Activated CD8-positive, alpha-beta memory T cell treated with anti-CD3 and anti-CD28 coated beads for 24 hours (primary cell): ENCODE measurements at regions not wholly inside any gene's neighbourhood (a gene's known extent, or its start where the extent isn't known, plus 50 kb on each side); places are given as distances from the start of the nearest gene placed in this dataset.

ENCODE experiments used
- DNase-seq: peaks from one replicate; pipeline ENCODE4 v3.0.0-alpha.2; 2020

DNA sequence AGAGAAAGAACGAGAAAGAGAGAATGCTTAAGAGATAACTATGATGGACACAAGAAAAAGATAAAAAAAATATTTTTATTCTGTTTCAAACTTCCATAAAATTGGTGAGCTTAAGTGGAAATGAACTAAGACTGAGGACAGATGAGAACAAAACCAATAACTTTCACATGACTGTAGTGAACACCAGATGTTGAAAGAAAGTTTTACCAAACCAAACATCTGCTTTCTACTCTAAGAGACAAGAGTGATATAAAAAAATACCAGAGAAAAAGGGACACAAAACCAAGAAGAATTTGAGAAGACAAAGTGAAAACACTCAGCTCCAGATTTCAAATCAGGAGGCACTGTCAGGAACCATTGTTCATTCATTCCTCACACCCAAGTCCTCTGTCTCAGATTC is 147.9 kb downstream of the IMPG2 start:
- no peak for DNase-seq

DNA sequence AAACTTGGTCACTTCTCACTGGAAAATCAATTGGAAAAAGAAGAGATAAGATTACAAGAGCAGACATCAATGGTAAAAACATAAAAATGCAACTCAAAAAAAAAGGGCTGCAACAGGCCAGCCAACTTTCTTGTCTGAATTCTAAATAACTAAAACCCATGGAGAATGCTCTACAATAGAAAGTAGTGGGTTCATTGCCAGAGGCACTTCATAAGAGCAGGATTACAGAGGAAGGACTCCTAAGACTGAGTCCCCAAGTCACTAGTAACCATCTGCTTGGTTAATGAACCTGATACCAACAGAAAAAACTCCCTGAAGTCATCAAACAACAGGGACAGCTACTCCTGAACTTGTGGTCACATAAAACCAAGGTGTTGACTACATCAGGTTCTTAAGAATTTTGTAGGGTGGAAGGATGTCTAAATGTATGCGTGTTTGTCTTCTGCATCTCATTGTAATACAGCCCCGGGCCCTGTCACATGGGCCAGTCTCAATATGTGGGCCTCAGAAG is 148.6 kb downstream of the IMPG2 start:
- no peak for DNase-seq

GRCh38 chr3:101170806-101171558 is 149.4 kb downstream of the IMPG2 start:
- no peak for DNase-seq

DNA sequence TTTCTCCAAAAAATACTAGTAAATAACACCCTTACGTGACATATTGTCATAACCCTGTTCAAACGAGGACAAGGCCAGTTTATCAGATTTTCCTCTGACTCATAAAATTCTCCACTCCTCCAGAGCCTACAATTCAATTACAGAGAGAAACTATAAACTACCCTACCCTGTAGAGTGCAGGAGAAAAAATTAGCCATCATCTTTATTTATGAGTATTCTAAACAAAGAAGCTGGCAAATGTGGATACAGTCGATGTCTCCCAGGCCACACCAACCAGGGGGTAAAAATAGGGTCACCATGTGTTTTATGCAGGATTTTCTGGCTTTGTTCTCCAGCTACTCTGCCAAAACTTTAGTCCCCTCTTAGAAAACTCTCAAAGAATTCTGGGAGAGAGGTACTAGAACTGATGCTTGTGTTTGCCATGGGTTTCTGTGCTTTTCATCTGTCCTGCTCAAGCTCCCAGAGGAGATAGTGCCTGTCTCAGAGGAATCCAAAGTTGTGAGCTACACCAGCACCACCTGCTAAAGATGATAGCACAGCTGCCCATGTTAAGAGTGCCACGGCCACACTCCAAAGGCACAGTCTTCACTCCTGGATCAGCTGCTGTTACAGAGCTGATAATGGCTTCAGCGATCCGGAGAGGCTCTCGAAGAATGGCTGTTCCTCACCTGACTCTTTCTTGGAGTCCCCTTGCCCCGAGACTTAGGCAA is 150.2 kb downstream of the IMPG2 start:
- DNase-seq, result no peak

- DNase-seq, result no peak
Observed at GRCh38 chr3:101169516-101169915, 150.9 kb downstream of the IMPG2 start.

GRCh38 chr3:101167376-101167775 is 153.0 kb downstream of the IMPG2 start:
- no peak for DNase-seq

- DNase-seq, result no peak
Observed at GRCh38 chr3:101166150-101166549, 154.2 kb downstream of the IMPG2 start.

DNA sequence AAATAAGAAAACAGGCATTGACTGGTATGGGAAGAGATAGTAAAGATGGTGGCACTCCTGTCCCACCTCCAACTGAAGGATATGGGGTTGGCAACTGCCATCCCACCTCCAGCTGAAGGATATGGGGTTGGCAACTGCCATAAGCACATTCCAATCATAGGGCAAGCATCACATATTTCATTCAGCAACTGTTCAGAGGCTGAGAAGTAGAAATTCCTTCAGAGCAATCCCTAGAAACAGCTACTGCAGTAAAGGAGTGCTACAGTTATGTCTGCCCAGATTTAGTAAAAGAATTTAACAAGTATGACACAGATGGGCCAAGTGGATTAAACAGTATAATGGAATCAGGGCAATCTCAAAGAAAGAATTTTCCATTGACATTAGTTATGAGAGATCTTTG is 156.8 kb downstream of the IMPG2 start:
- no peak for DNase-seq

GRCh38 chr3:101159478-101159877 is 160.9 kb downstream of the IMPG2 start:
- DNase-seq, result no peak

GRCh38 chr3:101158374-101158773 is 162.0 kb downstream of the IMPG2 start:
- DNase-seq, result no peak

DNA sequence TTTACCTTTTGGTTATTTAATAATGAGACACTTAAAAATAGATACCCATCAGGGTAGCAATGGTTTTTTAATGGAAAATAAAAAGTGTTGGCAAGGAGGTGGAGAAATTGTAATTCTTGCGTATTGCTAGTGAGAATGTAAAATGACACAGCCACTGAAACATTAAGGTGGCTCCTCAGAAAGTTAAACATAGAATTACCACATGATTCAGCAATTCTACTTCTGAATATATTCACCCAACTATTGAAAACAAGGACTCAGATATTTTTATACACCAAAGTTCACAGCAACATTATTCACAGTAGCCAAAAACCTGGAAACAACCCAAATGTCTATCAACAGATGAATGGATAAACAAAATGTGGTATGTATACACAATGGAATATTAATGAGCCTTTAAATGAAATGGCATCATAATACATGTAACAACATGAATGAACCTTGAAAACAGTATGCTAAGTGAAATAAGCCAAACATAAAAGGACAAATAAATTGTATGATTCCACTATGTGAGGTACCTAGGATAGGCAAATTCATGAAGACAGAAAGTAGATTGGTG is 163.5 kb downstream of the IMPG2 start:
- no peak for DNase-seq

- no peak for DNase-seq
Observed at GRCh38 chr3:101155825-101156224, 162.6 kb upstream of the ABI3BP start.

DNA sequence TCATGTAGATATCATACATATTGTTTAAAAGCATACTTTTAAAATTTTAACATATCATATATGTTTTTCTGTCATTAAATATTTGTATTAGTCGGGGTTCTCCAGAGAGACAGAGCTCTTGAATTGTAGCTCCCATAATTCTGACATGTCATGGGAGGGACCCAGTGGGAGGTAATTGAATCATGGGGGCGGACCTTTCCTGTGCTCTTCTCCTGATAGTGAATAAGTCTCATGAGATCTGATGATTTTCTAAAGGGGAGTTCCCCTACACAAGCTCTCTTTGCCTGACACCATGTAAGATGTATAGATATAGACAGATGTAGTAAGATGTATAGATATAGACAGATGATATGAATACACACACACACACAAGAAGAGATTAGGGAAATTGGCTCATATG is 161.2 kb upstream of the ABI3BP start:
- no peak for DNase-seq

GRCh38 chr3:101151286-101151913 is 158.2 kb upstream of the ABI3BP start:
- DNase-seq, result no peak

DNA sequence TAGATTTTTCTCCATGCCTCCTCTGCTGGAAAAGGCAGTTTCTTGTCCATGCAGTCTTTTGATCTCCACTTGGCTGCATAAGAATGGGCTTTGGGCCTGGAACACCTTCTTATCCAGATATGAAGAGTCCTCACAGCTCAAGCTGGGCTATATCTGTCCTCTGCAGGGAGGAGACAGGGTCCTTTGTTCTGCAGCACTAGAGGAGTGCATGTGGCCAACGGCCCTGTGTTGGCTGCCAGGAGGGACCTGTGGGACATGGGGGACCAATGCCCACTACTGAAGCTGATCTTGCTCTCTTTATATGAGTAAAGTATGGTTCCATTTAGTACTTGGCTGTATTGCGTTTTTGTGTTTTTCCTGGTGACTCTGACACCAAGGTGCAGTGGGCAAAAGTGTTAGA is 157.3 kb upstream of the ABI3BP start:
- DNase-seq, result no peak

DNA sequence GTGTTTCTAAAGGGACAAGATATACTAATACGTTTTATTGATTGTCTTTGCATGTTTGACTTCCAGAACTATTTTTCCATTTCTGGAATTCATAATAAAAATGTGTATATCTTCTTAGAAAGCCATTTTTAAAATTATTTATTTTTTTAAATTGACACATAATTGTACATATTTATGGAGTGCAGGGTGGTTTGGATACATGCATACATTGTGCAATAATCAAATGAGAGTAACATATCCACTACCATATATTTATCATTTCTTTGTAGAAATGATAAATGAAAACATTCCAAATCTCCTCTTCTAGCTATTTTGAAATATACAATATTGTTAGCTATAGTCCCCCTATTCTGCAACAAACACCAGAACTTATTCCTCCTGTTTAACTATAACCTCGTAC is 156.5 kb upstream of the ABI3BP start:
- DNase-seq, result no peak

- no peak for DNase-seq
Observed at GRCh38 chr3:101149251-101149650, 156.0 kb upstream of the ABI3BP start.

GRCh38 chr3:101148001-101148400 is 154.8 kb upstream of the ABI3BP start:
- no peak for DNase-seq

DNA sequence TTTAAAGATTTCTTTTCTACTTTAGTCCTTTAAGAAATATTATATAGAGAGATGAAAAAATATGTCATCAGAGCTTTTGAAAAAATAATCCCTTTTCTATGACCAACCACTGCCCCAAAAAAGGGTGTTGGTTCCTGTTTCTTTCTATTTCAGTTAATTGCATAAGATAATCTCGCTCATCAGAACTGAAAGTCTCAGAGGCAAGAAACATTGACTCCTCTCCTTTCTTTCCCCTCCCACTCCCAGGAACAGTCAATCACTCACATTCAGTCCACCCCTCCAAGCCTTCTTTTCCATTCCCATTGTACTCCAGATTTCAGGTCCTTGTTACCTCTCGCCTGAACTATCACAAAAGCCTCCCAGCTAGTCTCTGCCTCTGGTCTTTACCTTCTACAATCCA is 153.7 kb upstream of the ABI3BP start:
- DNase-seq, result no peak

GRCh38 chr3:101144105-101144504 is 150.9 kb upstream of the ABI3BP start:
- no peak for DNase-seq

- DNase-seq, result no peak
Observed at GRCh38 chr3:101143012-101143411, 149.8 kb upstream of the ABI3BP start.

- DNase-seq, result no peak
Observed at GRCh38 chr3:101142160-101142559, 148.9 kb upstream of the ABI3BP start.

- no peak for DNase-seq
Observed at GRCh38 chr3:101141135-101141534, 147.9 kb upstream of the ABI3BP start.

GRCh38 chr3:101138817-101139216 is 145.6 kb upstream of the ABI3BP start:
- DNase-seq, result no peak
